Esophagus (tissue), 2 donors: ENCODE measurements at regions not wholly inside any gene's neighbourhood (a gene's known extent, or its start where the extent isn't known, plus 50 kb on each side); places are given as distances from the start of the nearest gene placed in this dataset.

Source experiments
- H3K27ac ChIP-seq, 2 donors: one replicate each; pipeline ENCODE4 v1.5.1; 2013; ENCODE audit warnings: low read depth in 2 of 2, mild to moderate bottlenecking in 2 of 2, inconsistent platforms in 1 of 2, low read length in 1 of 2, moderate library complexity in 1 of 2
- H3K27me3 ChIP-seq, 2 donors: one replicate each; pipeline ENCODE4 v1.6.1; 2013; ENCODE audit warnings: low read length in 2 of 2, control low read depth in 1 of 2, mild to moderate bottlenecking in 1 of 2; ENCODE audit not compliant: insufficient read depth in 2 of 2, control insufficient read depth in 1 of 2
- H3K36me3 ChIP-seq, 2 donors: one replicate each; pipeline ENCODE4 v1.6.1; 2013; ENCODE audit warnings: low read length in 1 of 2; ENCODE audit not compliant: control insufficient read depth in 2 of 2, insufficient read depth in 2 of 2
- H3K4me1 ChIP-seq, 2 donors: one replicate each; pipeline ENCODE4 v1.6.1; 2013; ENCODE audit warnings: low read length in 1 of 2; ENCODE audit not compliant: control insufficient read depth in 2 of 2, insufficient read depth in 2 of 2
- H3K4me3 ChIP-seq, 2 donors: one replicate each; pipeline ENCODE4 v1.5.1; 2013; ENCODE audit warnings: low read length in 2 of 2, mild to moderate bottlenecking in 2 of 2, low read depth in 1 of 2, moderate library complexity in 1 of 2
- H3K9me3 ChIP-seq, 2 donors: one replicate each; pipeline ENCODE4 v1.6.1; 2013; ENCODE audit warnings: mild to moderate bottlenecking in 2 of 2, low read depth in 1 of 2, low read length in 1 of 2, moderate library complexity in 1 of 2; ENCODE audit not compliant: control insufficient read depth in 2 of 2, insufficient read depth in 1 of 2
- WGBS, 2 donors: extraction: QIAGEN DNeasy Blood & Tissue Kit; methylation state at CpG; one replicate each; pipeline ENCODE4 v1.1.7; 2013; 5-methylcytosine and 5-hydroxymethylcytosine counted together
- donor health status: healthy with polysubstance abuse.
- donor health status: Bipolar disorder and iron deficiency.

DNA sequence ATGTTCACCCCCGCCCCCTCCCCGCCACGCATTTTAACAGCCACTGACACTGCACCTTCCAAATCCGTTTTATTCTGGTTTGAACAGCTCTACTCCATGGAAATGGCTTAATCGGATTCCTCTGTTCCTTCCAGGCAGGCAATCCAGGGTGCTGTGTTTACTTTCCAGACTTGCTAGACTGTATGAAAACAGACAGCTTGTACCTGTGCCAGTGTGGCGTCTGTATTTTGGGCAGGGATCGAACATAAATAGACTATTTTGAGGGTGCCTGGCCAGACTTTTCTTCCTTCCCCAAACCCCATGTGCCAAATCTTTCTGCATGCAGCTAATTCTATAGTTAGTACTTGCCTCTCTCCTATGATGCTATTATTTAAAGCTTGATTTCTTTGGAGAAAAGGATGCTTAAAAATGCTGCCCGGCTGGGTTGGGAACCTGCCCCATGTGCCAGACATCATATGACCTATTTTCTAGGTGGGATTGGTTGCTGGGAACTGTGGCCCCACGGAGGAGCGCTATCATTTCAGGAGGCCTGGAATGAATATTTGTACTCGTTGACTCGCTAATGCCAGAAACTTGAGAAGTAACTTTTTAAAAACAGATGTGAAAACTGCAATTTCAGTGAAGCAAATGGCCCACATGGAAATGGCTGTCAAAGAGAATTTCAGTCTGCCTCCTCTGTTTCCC is 814.8 kb downstream of the BRD1 start:
- no peaks in the 10 kb centered on the region for H3K27me3 ChIP-seq
- H3K9me3 ChIP-seq = no peaks in the 10 kb centered on the region
- H3K4me1 ChIP-seq = no peaks in the 10 kb centered on the region
- WGBS, 2 donors = 43 to 51% methylated on average over 12 of the region's 12 CpGs
- no peak overlapping the region for H3K4me3 ChIP-seq
- no peaks in the 10 kb centered on the region for H3K36me3 ChIP-seq
- H3K27ac ChIP-seq = no peak overlapping the region

- no peaks in the 10 kb centered on the region for H3K36me3 ChIP-seq
- no peaks in the 10 kb centered on the region for H3K9me3 ChIP-seq
- no peaks in the 10 kb centered on the region for H3K27me3 ChIP-seq
- 57 to 64% methylated on average over 16 of the region's 16 CpGs for WGBS, 2 donors
- H3K4me3 ChIP-seq = no peak overlapping the region
- H3K4me1 ChIP-seq = no peaks in the 10 kb centered on the region
- no peak overlapping the region for H3K27ac ChIP-seq
Measured at GRCh38 chr22:49011769-49012648, 815.7 kb downstream of the BRD1 start.

GRCh38 chr22:49011379-49011768 is 816.3 kb downstream of the BRD1 start:
- Histone ChIP-seq H3K36me3 (no peaks in the 10 kb centered on the region), H3K4me3 (no peak overlapping the region), H3K27ac (no peak overlapping the region), H3K4me1 (no peaks in the 10 kb centered on the region), H3K27me3 (no peaks in the 10 kb centered on the region), H3K9me3 (no peaks in the 10 kb centered on the region)
- WGBS, 2 donors = 72 to 73% methylated on average over 11 of the region's 11 CpGs

- Histone ChIP-seq H3K27ac (no peak overlapping the region), H3K36me3 (no peaks in the 10 kb centered on the region), H3K27me3 (no peaks in the 10 kb centered on the region), H3K9me3 (peaks cover 0 to 3% of the 10 kb centered on the region in 2 donors), H3K4me1 (no peaks in the 10 kb centered on the region), H3K4me3 (no peak overlapping the region)
- 85 to 87% methylated on average over 12 of the region's 12 CpGs for WGBS, 2 donors
Measured at GRCh38 chr22:49010901-49011300, 816.8 kb downstream of the BRD1 start.

DNA sequence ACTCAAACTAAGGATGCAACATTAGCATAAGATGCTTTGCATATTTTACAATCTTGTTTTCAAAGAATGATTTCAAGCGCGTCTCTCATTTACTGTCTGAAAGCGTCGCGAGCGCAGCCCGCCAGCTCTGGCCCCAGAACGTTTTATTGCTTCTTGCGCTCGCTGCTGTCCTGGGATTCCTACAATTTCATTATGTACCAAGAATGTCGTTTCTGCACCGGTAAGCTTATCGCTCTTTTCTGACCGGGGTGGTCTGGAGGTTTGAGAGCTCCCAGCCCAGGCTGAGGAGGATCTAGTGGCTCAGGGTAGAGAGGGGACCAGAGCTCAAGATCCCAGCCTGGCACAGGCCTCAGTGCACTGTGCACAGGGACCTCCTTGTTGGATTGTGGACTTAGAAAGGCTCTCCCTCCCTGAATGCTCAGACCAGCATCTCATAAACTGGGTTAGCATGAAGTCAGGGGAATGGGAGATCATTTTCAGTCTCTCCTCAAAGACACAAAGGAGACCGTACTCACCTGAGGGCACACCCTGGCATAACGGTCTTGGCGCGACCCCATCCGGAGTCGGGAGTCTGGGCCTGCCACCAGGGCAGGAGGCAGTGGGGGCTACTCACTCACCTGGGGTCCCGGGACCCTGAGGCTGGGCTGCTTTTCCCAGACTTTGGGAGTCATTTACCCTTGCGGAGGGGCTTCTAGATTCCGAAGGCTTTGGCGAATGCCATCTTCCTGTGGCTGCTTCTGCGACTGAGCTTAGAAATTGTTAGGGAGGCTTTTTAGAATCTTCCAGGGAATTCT is 817.4 kb downstream of the BRD1 start:
- Histone ChIP-seq H3K4me3 (no peak overlapping the region), H3K27ac (no peak overlapping the region), H3K4me1 (no peaks in the 10 kb centered on the region), H3K27me3 (no peaks in the 10 kb centered on the region), H3K36me3 (no peaks in the 10 kb centered on the region), H3K9me3 (peaks cover 0 to 3% of the 10 kb centered on the region in 2 donors)
- WGBS, 2 donors = 85% methylated on average over 25 of the region's 25 CpGs

- Histone ChIP-seq H3K9me3 (peaks cover 0 to 7% of the 10 kb centered on the region in 2 donors), H3K4me1 (no peaks in the 10 kb centered on the region), H3K27ac (no peak overlapping the region), H3K36me3 (no peaks in the 10 kb centered on the region), H3K4me3 (no peak overlapping the region), H3K27me3 (no peaks in the 10 kb centered on the region)
- 83 to 86% methylated on average over 12 of the region's 12 CpGs for WGBS, 2 donors
Measured at GRCh38 chr22:49009359-49010063, 818.2 kb downstream of the BRD1 start.

DNA sequence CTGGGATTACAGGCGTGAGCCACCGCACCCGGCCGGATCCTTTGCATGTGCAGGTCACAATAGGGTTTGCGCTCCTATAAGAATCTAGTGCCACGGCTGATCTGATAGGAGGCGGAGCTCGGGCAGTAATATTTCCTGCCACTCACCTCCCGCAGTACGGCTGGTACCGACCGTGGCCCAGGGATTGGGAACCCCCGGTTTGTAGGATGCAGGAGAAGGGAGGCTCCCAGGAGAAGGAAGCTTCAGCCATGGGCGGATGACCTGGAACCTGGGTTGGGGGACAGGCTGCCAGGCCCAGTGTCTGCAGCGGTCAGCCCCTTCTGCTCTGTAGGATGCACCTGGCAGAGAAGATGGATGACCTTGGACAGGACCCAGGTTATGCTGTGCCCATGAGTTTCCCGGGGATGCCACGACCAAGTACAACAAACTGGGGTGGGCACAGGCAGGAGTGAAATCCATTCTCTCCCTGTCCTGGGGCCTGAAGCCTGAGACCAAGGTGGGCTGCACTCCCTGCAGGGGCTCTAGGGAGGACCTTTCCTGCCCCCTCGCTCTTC is 818.9 kb downstream of the BRD1 start:
- Histone ChIP-seq H3K9me3 (peaks cover 0 to 7% of the 10 kb centered on the region in 2 donors), H3K36me3 (no peaks in the 10 kb centered on the region), H3K4me1 (no peaks in the 10 kb centered on the region), H3K4me3 (no peak overlapping the region), H3K27me3 (no peaks in the 10 kb centered on the region), H3K27ac (no peak overlapping the region)
- WGBS, 2 donors = 88% methylated on average over 18 of the region's 18 CpGs

DNA sequence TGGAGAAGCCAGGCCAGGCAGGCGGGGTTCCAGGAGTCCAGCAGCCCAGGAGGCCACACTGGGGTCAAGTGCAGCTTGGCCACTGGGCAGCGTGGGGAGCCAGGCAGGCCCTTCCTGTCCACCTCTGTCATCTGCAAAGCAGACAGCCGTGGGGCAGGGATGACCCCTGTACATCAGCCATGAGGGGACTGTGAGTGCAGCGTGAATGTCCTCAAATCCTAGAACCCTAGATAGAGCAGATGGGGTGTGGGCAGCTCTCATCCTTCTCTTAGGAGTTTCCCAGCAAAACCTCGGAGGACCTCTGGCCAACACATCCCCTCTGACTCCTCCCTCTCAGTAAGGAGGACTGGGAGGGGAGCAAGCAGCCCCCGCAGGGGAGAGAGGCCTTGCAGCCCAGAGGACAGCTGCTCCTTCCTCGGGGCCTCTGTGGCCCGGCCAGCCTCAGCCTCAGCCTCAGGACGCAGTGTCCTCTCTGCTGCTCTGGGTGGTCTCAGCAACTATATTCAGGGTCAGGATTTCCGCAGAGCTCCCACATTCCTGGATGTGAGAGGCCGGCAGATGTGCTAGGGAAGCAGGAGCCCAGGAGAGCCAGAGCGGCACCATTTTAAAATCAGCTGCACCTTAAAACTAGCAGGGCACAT is 820.5 kb downstream of the BRD1 start:
- no peak overlapping the region for H3K4me3 ChIP-seq
- H3K4me1 ChIP-seq = no peaks in the 10 kb centered on the region
- H3K9me3 ChIP-seq = peaks cover 0 to 9% of the 10 kb centered on the region in 2 donors
- H3K27me3 ChIP-seq = no peaks in the 10 kb centered on the region
- 59 to 66% methylated on average over 12 of the region's 12 CpGs for WGBS, 2 donors
- no peaks in the 10 kb centered on the region for H3K36me3 ChIP-seq
- H3K27ac ChIP-seq = no peak overlapping the region
